ENCODE measurements at regions not wholly inside any gene's neighbourhood (a gene's known extent, or its start where the extent isn't known, plus 50 kb on each side); places are given as distances from the start of the nearest gene placed in this dataset.

DNA sequence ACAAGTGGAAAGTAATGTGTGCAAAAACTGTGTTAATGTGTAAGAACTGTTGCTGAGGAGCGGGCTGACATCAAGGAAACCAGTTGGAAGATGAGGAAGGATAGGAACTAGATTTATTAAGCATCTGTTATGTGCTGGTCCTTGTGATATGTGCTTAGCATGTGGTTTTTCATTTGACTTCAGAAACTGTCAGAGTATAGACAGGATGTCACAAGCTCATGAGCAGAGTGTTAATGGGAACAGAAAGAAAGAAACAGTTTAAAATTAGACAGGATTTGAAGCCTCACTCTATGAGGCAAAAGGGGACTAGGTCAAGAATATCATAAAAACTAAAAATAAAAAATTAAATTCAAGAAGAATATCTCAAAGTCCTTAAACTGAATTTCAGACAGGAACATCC, 270.6 kb upstream of the DPPA4 start:
- TF ChIP-seq YY1 (IDR thresholded peaks at IDR 0.05; ENCODE audit: insufficient read depth, insufficient read length) = no peak
- no peak for TF ChIP-seq SUZ12 (IDR thresholded peaks at IDR 0.05; ENCODE audit: extremely low read depth, insufficient read depth, insufficient read length)

All from NT2/D1 (cell line).